ENCODE measurements at regions not wholly inside any gene's neighbourhood (a gene's known extent, or its start where the extent isn't known, plus 50 kb on each side); places are given as distances from the start of the nearest gene placed in this dataset.
A peak's percentile ranks its signal among the peaks of the same experiment; 100 is the strongest.

DNA sequence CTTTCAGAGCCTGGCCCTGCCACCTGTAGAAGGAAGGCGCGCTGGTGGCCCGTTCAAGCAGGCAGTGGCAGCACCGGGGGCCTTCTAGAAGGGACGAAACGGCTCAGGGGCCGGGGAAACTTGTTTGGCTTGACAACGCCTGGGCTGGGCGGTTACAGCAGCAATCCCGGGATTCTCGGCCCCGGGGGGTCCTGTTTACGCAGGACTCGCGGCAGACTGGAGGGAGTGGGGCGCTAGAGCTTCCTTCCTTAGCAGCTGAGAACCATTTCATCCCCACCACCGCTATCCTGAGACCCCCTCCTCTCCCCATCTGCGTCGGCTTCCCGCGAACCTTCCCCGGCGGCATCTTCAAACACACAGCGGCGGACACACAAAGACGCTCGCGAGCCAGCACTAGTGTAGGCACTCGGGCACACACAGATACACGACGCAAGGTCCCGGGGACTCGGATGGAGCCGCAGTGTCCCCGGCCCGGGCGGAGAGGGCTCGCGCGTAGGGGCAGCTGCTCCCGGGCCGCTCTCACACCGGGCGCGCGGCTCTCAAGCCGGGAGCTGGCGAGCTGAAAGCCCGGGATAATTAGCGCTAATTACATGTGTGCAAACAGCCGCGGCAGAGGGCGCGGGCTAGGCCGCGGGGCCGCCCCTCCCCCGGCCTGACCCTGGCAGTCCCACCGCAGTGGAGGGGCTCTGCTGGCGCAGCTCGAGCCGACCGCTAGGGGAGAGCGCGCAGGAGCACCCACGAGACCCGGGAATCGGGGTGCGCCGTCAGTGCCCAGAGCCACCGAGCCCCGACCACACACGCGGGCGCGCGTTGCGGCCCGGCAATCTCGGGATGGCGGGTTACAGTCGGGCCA is 271.4 kb downstream of the FOXD2 start:
- peak; percentile 36 for DNase-seq

DNA sequence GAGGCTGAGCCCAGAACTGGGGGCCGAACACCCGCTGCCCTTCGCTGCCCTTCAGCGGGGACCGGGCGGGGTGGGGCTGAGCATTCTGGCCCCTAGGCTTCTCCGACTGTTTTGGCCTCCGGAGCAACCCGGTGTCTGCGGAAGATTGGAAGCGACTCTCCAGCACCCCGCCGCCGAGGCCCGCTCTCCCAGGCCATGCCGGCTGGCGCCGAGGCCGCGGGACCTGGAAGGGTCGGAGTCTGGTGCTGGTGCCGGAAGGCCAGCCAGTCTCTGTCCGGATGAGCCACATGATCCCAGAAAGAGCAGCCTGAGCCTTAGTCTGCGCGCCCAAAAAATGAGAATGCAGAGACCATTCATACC is 272.0 kb downstream of the FOXD2 start:
- peak; percentile 27 for DNase-seq

GRCh38 chr1:47710329-47711071 is 272.7 kb downstream of the FOXD2 start:
- DNase-seq, result peak; percentile 56
